Activated T-helper 9 cell treated with anti-CD3 and anti-CD28 coated beads, Interleukin-2, amount 50 U/mL, for 16 hours (primary cell): ENCODE measurements at regions not wholly inside any gene's neighbourhood (a gene's known extent, or its start where the extent isn't known, plus 50 kb on each side); places are given as distances from the start of the nearest gene placed in this dataset.
A peak's percentile ranks its signal among the peaks of the same experiment; 100 is the strongest.
"Not testable (repeated sequence)": the region's sequence is repeated elsewhere in the genome, so short reads cannot be mapped to it uniquely, and the experiment has no call there.

Source experiments
- DNase-seq: peaks from one replicate; pipeline ENCODE4 v3.0.0-alpha.2; 2020; ENCODE audit warnings: low read depth

- DNase-seq, result no peak
Measured at GRCh38 chr1:200496937-200497336, 87.1 kb upstream of the ZNF281 start.

- DNase-seq, result no peak
Measured at GRCh38 chr1:200495901-200496300, 86.1 kb upstream of the ZNF281 start.

GRCh38 chr1:200493344-200493743 lies 83.5 kb upstream of the ZNF281 start:
- no peak for DNase-seq

- DNase-seq, result no peak
Measured at GRCh38 chr1:200491103-200491502, 81.3 kb upstream of the ZNF281 start.

GRCh38 chr1:200490183-200490582 lies 80.3 kb upstream of the ZNF281 start:
- no peak for DNase-seq

GRCh38 chr1:200488375-200489165 lies 78.7 kb upstream of the ZNF281 start:
- no peak for DNase-seq

GRCh38 chr1:200487650-200488049 lies 77.8 kb upstream of the ZNF281 start:
- DNase-seq, result no peak

- no peak for DNase-seq
Measured at GRCh38 chr1:200486634-200487033, 76.8 kb upstream of the ZNF281 start.

- not testable (repeated sequence) for DNase-seq
Measured at GRCh38 chr1:200484438-200484946, 74.7 kb upstream of the ZNF281 start.

- peak; percentile 37 for DNase-seq
Measured at GRCh38 chr1:200483491-200484143, 73.8 kb upstream of the ZNF281 start.

GRCh38 chr1:200480964-200481363 lies 71.1 kb upstream of the ZNF281 start:
- DNase-seq, result no peak

GRCh38 chr1:200479816-200480215 lies 70.0 kb upstream of the ZNF281 start:
- no peak for DNase-seq

GRCh38 chr1:200478945-200479558 lies 69.2 kb upstream of the ZNF281 start:
- DNase-seq, result no peak

- no peak for DNase-seq
Measured at GRCh38 chr1:200478239-200478623, 68.4 kb upstream of the ZNF281 start.

- no peak for DNase-seq
Measured at GRCh38 chr1:200474633-200475032, 64.8 kb upstream of the ZNF281 start.

- peak; percentile 15 for DNase-seq
Measured at GRCh38 chr1:200473698-200474371, 64.0 kb upstream of the ZNF281 start.

- DNase-seq, result no peak
Measured at GRCh38 chr1:200471739-200472138, 61.9 kb upstream of the ZNF281 start.

- DNase-seq, result no peak
Measured at GRCh38 chr1:200468264-200469001, 58.6 kb upstream of the ZNF281 start.

GRCh38 chr1:200464784-200465400 lies 55.1 kb upstream of the ZNF281 start:
- no peak for DNase-seq
